GDM1 (cell line): ENCODE measurements at regions not wholly inside any gene's neighbourhood (a gene's known extent, or its start where the extent isn't known, plus 50 kb on each side); places are given as distances from the start of the nearest gene placed in this dataset.

Experiments
- DNase-seq: peaks from one replicate; lab custom pipeline; 2025; lab: John Stamatoyannopoulos, UW

GRCh38 chr9:81480828-81481604 lies 208.3 kb downstream of the TLE1 start:
- no peak for DNase-seq

GRCh38 chr9:81479573-81479972 lies 209.8 kb downstream of the TLE1 start:
- no peak for DNase-seq

GRCh38 chr9:81477669-81478068 lies 211.7 kb downstream of the TLE1 start:
- DNase-seq: no peak

- no peak for DNase-seq
These were observed 212.4 kb downstream of the TLE1 start for GRCh38 chr9:81476813-81477490.

GRCh38 chr9:81474792-81475191 lies 214.6 kb downstream of the TLE1 start:
- no peak for DNase-seq

- DNase-seq: no peak
These were observed 215.2 kb downstream of the TLE1 start for GRCh38 chr9:81474125-81474524.

GRCh38 chr9:81473708-81474107 lies 215.6 kb downstream of the TLE1 start:
- DNase-seq: no peak

- no peak for DNase-seq
These were observed 216.1 kb downstream of the TLE1 start for GRCh38 chr9:81473206-81473605.

GRCh38 chr9:81472701-81473100 lies 216.6 kb downstream of the TLE1 start:
- no peak for DNase-seq

- no peak for DNase-seq
These were observed 218.5 kb downstream of the TLE1 start for GRCh38 chr9:81470864-81471263.

- DNase-seq: no peak
These were observed 221.2 kb downstream of the TLE1 start for GRCh38 chr9:81468084-81468595.

GRCh38 chr9:81466981-81467380 lies 222.4 kb downstream of the TLE1 start:
- no peak for DNase-seq

GRCh38 chr9:81465468-81466011 lies 223.8 kb downstream of the TLE1 start:
- DNase-seq: no peak

- no peak for DNase-seq
These were observed 226.5 kb downstream of the TLE1 start for GRCh38 chr9:81462801-81463200.

GRCh38 chr9:81461196-81461595 lies 228.2 kb downstream of the TLE1 start:
- DNase-seq: no peak

GRCh38 chr9:81460693-81461092 lies 228.7 kb downstream of the TLE1 start:
- DNase-seq: no peak

- DNase-seq: no peak
These were observed 229.8 kb downstream of the TLE1 start for GRCh38 chr9:81459591-81459990.

GRCh38 chr9:81456431-81457006 lies 232.8 kb downstream of the TLE1 start:
- DNase-seq: no peak

GRCh38 chr9:81455462-81456219 lies 233.7 kb downstream of the TLE1 start:
- no peak for DNase-seq

- no peak for DNase-seq
These were observed 243.9 kb downstream of the TLE1 start for GRCh38 chr9:81445331-81445921.

GRCh38 chr9:81431641-81432040 lies 257.7 kb downstream of the TLE1 start:
- no peak for DNase-seq

GRCh38 chr9:81430727-81431126 lies 258.6 kb downstream of the TLE1 start:
- DNase-seq: no peak
